AG04450 (cell line): ENCODE measurements at regions not wholly inside any gene's neighbourhood (a gene's known extent, or its start where the extent isn't known, plus 50 kb on each side); places are given as distances from the start of the nearest gene placed in this dataset.

ENCODE experiments used
- CTCF ChIA-PET: fragments of 300-600, 350-600 bp; formaldehyde crosslinking; extraction: SDS; loops from one replicate; lab custom pipeline; 2022; ENCODE audit warnings: antibody characterized with exemption, inconsistent platforms; lab: Charles Lee
- POLR2A ChIA-PET: fragments of 350-600 bp; formaldehyde crosslinking; extraction: SDS; loops from one replicate; lab custom pipeline; 2021; ENCODE audit warnings: antibody characterized with exemption, inconsistent platforms; lab: Yijun Ruan, JAX
- DNase-seq: peaks from one replicate; pipeline ENCODE4 v3.0.0-alpha.2; 2011; ENCODE audit warnings: low read depth, low spot score
- H3K27ac ChIP-seq: one replicate; pipeline ENCODE4 v1.5.1; 2012; ENCODE audit warnings: low read depth, low read length, control low read depth
- H3K27me3 ChIP-seq: one replicate; pipeline ENCODE4 v1.6.0; 2012; ENCODE audit warnings: low read length; ENCODE audit not compliant: control insufficient read depth, insufficient read depth
- H3K4me3 ChIP-seq: 2 replicates; pipeline ENCODE4 v1.5.1; 2011; ENCODE audit warnings: mild to moderate bottlenecking, low read depth, low read length, control low read depth
- H3K9me3 ChIP-seq: 2 replicates; pipeline ENCODE4 v1.5.1; 2012; ENCODE audit warnings: low read length; ENCODE audit not compliant: control insufficient read depth, insufficient read depth
- CTCF ChIP-seq: IDR thresholded peaks from 2 replicates; pipeline ENCODE4 v1.5.1; 2011; ENCODE audit warnings: low read depth, low read length, control low read depth, inconsistent platforms

GRCh38 chr1:57675776-57676175 is 251.9 kb upstream of the DAB1 start:
- no peaks in the 10 kb centered on the region for H3K27me3 ChIP-seq
- DNase-seq, result no peak
- H3K4me3 ChIP-seq, result no peak overlapping the region
- no peak for TF ChIP-seq CTCF
- CTCF ChIA-PET, result no interaction called here
- POLR2A ChIA-PET, result no interaction called here
- H3K27ac ChIP-seq, result no peak overlapping the region
- H3K9me3 ChIP-seq, result no peaks in the 10 kb centered on the region

- CTCF ChIA-PET, result interaction anchor here (1.2 kb wide), 1 partner anchor 843 kb away, joined by 3 read pairs; no protein-coding TSS in a partner anchor
- Histone ChIP-seq H3K27me3 (no peaks in the 10 kb centered on the region), H3K9me3 (no peaks in the 10 kb centered on the region), H3K4me3 (no peak overlapping the region), H3K27ac (no peak overlapping the region)
- POLR2A ChIA-PET, result no interaction called here
- no peak for TF ChIP-seq CTCF
- no peak for DNase-seq
These were observed 250.9 kb upstream of the DAB1 start for GRCh38 chr1:57674801-57675200.

GRCh38 chr1:57672346-57673140 is 248.7 kb upstream of the DAB1 start:
- CTCF ChIA-PET, result no interaction called here
- no peak for TF ChIP-seq CTCF
- DNase-seq, result no peak

GRCh38 chr1:57671750-57672149 is 247.9 kb upstream of the DAB1 start:
- no peak for TF ChIP-seq CTCF
- no peak for DNase-seq
- Histone ChIP-seq H3K27me3 (no peaks in the 10 kb centered on the region), H3K9me3 (no peaks in the 10 kb centered on the region), H3K4me3 (no peak overlapping the region), H3K27ac (no peak overlapping the region)
- POLR2A ChIA-PET, result no interaction called here
- CTCF ChIA-PET, result no interaction called here

More at GRCh38 chr1:57672346-57673140, 248.7 kb upstream of the DAB1 start:
- POLR2A ChIA-PET, result no interaction called here
- Histone ChIP-seq H3K27me3 (no peaks in the 10 kb centered on the region), H3K4me3 (no peak overlapping the region), H3K27ac (no peak overlapping the region), H3K9me3 (no peaks in the 10 kb centered on the region)

- Histone ChIP-seq H3K9me3 (no peaks in the 10 kb centered on the region), H3K4me3 (no peak overlapping the region), H3K27me3 (no peaks in the 10 kb centered on the region), H3K27ac (no peak overlapping the region)
- ChIA-PET CTCF (no interaction called here), POLR2A (no interaction called here)
- no peak for TF ChIP-seq CTCF
- DNase-seq, result no peak
These were observed 235.9 kb upstream of the DAB1 start for GRCh38 chr1:57659804-57660203.
